Hepatocyte (in vitro differentiated cells): ENCODE measurements at regions not wholly inside any gene's neighbourhood (a gene's known extent, or its start where the extent isn't known, plus 50 kb on each side); places are given as distances from the start of the nearest gene placed in this dataset.

ENCODE experiments used
- CTCF ChIP-seq: fragments of 200-600 bp; sonication (generic); IDR thresholded peaks from 2 replicates; pipeline ENCODE4 v1.5.1; 2016; ENCODE audit warnings: antibody characterized with exemption, mild to moderate bottlenecking; ENCODE audit not compliant: poor library complexity
- EZH2 ChIP-seq: fragments of 200-600 bp; sonication (generic); IDR thresholded peaks from 2 replicates; pipeline ENCODE4 v1.6.1; 2016; ENCODE audit warnings: antibody characterized with exemption, mild to moderate bottlenecking, borderline replicate concordance
- EZH2phosphoT487 ChIP-seq: fragments of 200-600 bp; sonication (generic); IDR thresholded peaks from one replicate; pipeline ENCODE4 v1.6.1; 2018; ENCODE audit warnings: antibody characterized with exemption, mild to moderate bottlenecking, low read depth, moderate library complexity; ENCODE audit not compliant: unreplicated experiment, severe bottlenecking

- TF ChIP-seq EZH2 (no peak), CTCF (peak; percentile 45), EZH2phosphoT487 (no peak)
These were observed 98.9 kb upstream of the UBASH3B start for GRCh38 chr11:122556605-122557004.
